ENCODE measurements at regions not wholly inside any gene's neighbourhood (a gene's known extent, or its start where the extent isn't known, plus 50 kb on each side); places are given as distances from the start of the nearest gene placed in this dataset.

- Mint-ChIP-seq H3K27me3 (peaks cover 8% of the 10 kb centered on the region), H3K4me1 (ENCODE audit: low read depth) (no peaks in the 10 kb centered on the region)
- POLR2A ChIA-PET, result no interaction called here
Measured at GRCh38 chr10:71089162-71089561, 123.2 kb upstream of the UNC5B start.

DNA sequence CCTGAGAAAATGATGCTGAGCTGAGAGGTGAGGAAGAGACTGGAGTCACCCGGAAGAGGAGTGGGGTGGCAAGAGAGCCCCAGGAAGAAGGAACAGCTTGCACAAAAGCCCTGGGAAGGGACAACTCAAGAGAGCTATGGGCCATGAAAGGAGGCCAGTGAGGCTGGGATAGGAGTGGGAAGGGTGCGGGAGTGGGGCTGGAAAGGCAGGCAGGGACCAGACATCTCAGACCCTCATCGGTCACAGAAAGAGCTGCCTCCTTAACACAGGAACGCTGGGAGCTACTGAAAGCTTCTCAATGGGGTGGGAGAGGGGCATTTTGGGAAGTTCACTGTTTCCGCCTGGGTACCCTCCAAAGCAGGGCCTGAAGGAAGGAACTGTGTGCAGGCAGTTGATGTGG is 122.0 kb upstream of the UNC5B start:
- DNase-seq (no peak), ATAC-seq (no peak)
- Mint-ChIP-seq H3K4me1 (ENCODE audit: low read depth) (peaks cover 8% of the 10 kb centered on the region), H3K36me3 (ENCODE audit: low read depth) (no peaks in the 10 kb centered on the region), H3K27me3 (peaks cover 8% of the 10 kb centered on the region), H3K27ac (no peak overlapping the region), H3K4me3 (no peak overlapping the region), H3K9me3 (peaks cover 7% of the 10 kb centered on the region)
- POLR2A ChIA-PET, result no interaction called here
- TF ChIP-seq CTCF (IDR thresholded peaks at IDR 0.05), result no peak
- CTCF ChIA-PET, result no interaction called here
- intact Hi-C loops (cut with micrococcal nuclease), result no loop called here

More at GRCh38 chr10:71089162-71089561, 123.2 kb upstream of the UNC5B start:
- Mint-ChIP-seq H3K9me3 (peaks cover 4% of the 10 kb centered on the region), H3K36me3 (ENCODE audit: low read depth) (no peaks in the 10 kb centered on the region), H3K27ac (no peak overlapping the region), H3K4me3 (no peak overlapping the region)
- CTCF ChIA-PET, result no interaction called here
- ATAC-seq (no peak), DNase-seq (no peak)
- intact Hi-C loops (cut with micrococcal nuclease), result no loop called here
- TF ChIP-seq CTCF (IDR thresholded peaks at IDR 0.05), result no peak

DNA sequence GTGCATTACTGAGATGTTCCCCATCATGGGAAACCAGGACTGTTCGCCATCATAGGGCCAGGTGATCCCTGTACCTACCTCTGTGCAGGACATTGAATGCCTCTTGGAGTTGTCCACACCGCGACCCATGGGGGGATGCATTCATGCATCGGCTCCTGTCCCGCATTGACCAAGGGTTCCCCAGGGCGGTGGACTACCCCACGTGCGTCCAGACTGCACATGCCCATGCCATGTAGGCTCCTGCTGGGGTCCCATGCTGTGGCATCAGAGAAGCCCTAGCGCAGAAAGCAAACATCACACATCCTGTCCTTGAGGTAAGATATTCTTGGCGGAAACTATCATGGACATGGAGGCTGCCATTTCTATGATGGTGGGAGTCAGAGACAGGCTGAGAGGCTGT is 121.6 kb upstream of the UNC5B start:
- H3K9me3 Mint-ChIP-seq, result peaks cover 7% of the 10 kb centered on the region
- H3K4me3 Mint-ChIP-seq, result no peak overlapping the region
- peaks cover 9% of the 10 kb centered on the region for H3K4me1 Mint-ChIP-seq (ENCODE audit: low read depth)
- ChIA-PET CTCF (no interaction called here), POLR2A (no interaction called here)
- no peak for ATAC-seq
- intact Hi-C loops (cut with micrococcal nuclease), result no loop called here
- DNase-seq, result no peak
- H3K36me3 Mint-ChIP-seq (ENCODE audit: low read depth), result no peaks in the 10 kb centered on the region
- H3K27me3 Mint-ChIP-seq, result peaks cover 8% of the 10 kb centered on the region
- no peak overlapping the region for H3K27ac Mint-ChIP-seq
- TF ChIP-seq CTCF (IDR thresholded peaks at IDR 0.05), result no peak

DNA sequence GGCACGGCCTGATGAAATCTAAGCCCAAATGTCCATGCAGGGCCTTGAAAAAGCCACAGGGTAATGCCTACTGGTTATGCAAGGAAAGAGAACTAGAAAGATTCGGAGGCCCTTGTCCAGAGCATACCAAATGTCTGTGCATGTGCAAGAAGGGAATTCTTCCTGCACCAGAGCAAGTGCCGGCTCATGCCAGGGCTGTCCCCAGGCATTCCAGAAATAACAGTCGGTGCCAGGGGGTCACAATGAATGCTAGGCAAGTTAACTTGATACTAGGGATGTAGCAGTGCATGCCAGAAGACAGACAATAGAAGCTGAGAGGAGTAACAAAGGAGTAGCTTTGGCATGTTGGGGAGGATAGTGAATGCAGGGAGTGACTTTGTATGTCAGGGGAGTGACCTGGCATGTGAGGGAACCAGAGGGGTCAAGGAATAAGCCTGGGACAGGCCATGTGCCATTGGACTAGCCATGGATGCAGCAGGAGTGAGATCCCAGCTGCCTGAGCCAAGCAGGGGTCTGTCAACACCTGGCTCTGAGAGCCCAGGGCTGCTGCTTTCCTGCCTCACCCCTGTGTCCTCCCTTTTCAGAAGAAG is 119.5 kb upstream of the UNC5B start:
- Mint-ChIP-seq H3K36me3 (ENCODE audit: low read depth) (no peaks in the 10 kb centered on the region), H3K27ac (no peak overlapping the region), H3K4me1 (ENCODE audit: low read depth) (peaks cover 9% of the 10 kb centered on the region), H3K4me3 (no peak overlapping the region), H3K9me3 (peaks cover 7% of the 10 kb centered on the region), H3K27me3 (peaks cover 17% of the 10 kb centered on the region)
- DNase-seq, result no peak
- POLR2A ChIA-PET, result no interaction called here
- no peak for TF ChIP-seq CTCF (IDR thresholded peaks at IDR 0.05)
- intact Hi-C loops (cut with micrococcal nuclease), result no loop called here
- CTCF ChIA-PET, result no interaction called here
- ATAC-seq, result no peak

DNA sequence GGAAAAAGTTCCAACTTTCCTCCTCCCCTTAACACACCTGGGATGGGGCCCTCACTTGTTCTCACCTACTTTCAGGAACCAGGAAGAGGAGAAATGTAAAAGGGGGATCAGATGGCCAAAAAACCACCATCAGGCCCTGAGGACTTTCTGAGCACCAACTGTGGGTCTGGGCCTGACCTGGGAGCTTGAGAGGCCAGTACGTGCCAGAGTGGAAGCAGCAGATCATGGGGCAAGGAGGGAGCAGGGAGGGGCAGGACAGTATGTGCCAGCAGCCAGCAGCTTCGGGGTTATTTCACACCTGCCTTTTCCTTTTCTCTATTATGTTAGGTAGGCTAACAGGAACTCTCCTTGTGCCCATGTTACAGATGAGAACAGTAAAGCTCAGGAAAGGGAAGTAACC is 118.8 kb upstream of the UNC5B start:
- H3K4me1 Mint-ChIP-seq (ENCODE audit: low read depth), result peaks cover 9% of the 10 kb centered on the region
- H3K36me3 Mint-ChIP-seq (ENCODE audit: low read depth), result no peaks in the 10 kb centered on the region

More for the DNA sequence above, 118.8 kb upstream of the UNC5B start:
- intact Hi-C loops (cut with micrococcal nuclease), result no loop called here
- H3K27ac Mint-ChIP-seq, result no peak overlapping the region
- DNase-seq (no peak), ATAC-seq (no peak)
- no peak overlapping the region for H3K4me3 Mint-ChIP-seq
- H3K27me3 Mint-ChIP-seq, result peaks cover 17% of the 10 kb centered on the region
- ChIA-PET POLR2A (no interaction called here), CTCF (no interaction called here)
- H3K9me3 Mint-ChIP-seq, result peaks cover 7% of the 10 kb centered on the region
- no peak for TF ChIP-seq CTCF (IDR thresholded peaks at IDR 0.05)
